HepG2 (cell line): ENCODE measurements at regions not wholly inside any gene's neighbourhood (a gene's known extent, or its start where the extent isn't known, plus 50 kb on each side); places are given as distances from the start of the nearest gene placed in this dataset.

Experiments used
- ATAC-seq: fragments of 200-7000 bp; cut with Tn5 transposase; 3 replicates; pipeline ENCODE4 v1.9.1; 2020; ENCODE audit warnings: mild to moderate bottlenecking, moderate library complexity
- BruUV-seq: library from RNA; stranded (reverse); fragments of 400-500 nt; replicated peaks from 2 replicates; lab custom pipeline; 2021; lab: Mats Ljungman, UMichigan
- CTCF ChIA-PET: fragments of 300-600 bp; formaldehyde crosslinking; extraction: SDS; loops from one replicate; lab custom pipeline; 2021; ENCODE audit warnings: low total read pairs, inconsistent platforms, low intra/inter-chr PET ratio; lab: Yijun Ruan, JAX
- POLR2A ChIA-PET: fragments of 350-600 bp; sonication (Branson Sonifier 250); formaldehyde crosslinking; loops from one replicate; lab custom pipeline; 2020; ENCODE audit warnings: antibody characterized with exemption, inconsistent platforms; lab: Yijun Ruan, JAX
- DNase-seq: peaks from one replicate; pipeline ENCODE4 v3.0.0-alpha.2; 2015; ENCODE audit warnings: low spot score
- FAIRE-seq: peaks from 3 replicates; lab custom pipeline; 2011; peaks lifted over from hg19 to GRCh38; lab: Jason Lieb, UNC
- H2AFZ ChIP-seq: one replicate; pipeline ENCODE4 v1.6.1; 2011; ENCODE audit warnings: low read length, inconsistent platforms
- H3K27ac ChIP-seq: fragments of 300-600 bp; 3 replicates; pipeline ENCODE4 v1.8.0; 2011; ENCODE audit warnings: mixed run types, mild to moderate bottlenecking, mixed read lengths, low read length, inconsistent platforms; ENCODE audit not compliant: insufficient read depth; ENCODE audit errors: extremely low read length
- H3K27me3 ChIP-seq, 2 experiments: fragments of 200-600 bp in 1 of 2; 2 replicates in 1 of 2; 3 replicates in 1 of 2; pipeline versions ENCODE4 v1.6.0 to v1.8.0; 2011; ENCODE audit warnings: low read length in 2 of 2, mild to moderate bottlenecking in 2 of 2, moderate library complexity in 2 of 2, inconsistent platforms in 1 of 2; ENCODE audit not compliant: insufficient read depth in 2 of 2, control insufficient read depth in 1 of 2
- H3K36me3 ChIP-seq, 2 experiments: fragments of 200-600 bp in 1 of 2; replicated peaks in 1 of 2; 2 replicates in 1 of 2; 3 replicates in 1 of 2; pipeline versions ENCODE4 v1.5.1 to v1.8.0; 2011; ENCODE audit warnings: low read length in 2 of 2, inconsistent platforms in 1 of 2; ENCODE audit not compliant: insufficient read depth in 2 of 2, control insufficient read depth in 1 of 2
- H3K4me1 ChIP-seq: 2 replicates; pipeline ENCODE4 v1.5.1; 2012; ENCODE audit warnings: low read length, inconsistent platforms; ENCODE audit not compliant: insufficient read depth
- H3K4me2 ChIP-seq: 2 replicates; pipeline ENCODE4 v1.6.0; 2011; ENCODE audit warnings: low read depth, low read length, inconsistent platforms
- H3K4me3 ChIP-seq, 3 experiments: fragments of 200-600 bp in 1 of 3; sonication (generic), shearing (Covaris generic) in 1 of 3; replicated peaks in 1 of 3; 2 replicates each; pipeline ENCODE4 v1.5.1; 2011 to 2016; ENCODE audit warnings: low read length in 3 of 3, inconsistent platforms in 2 of 3, low read depth in 2 of 3, mild to moderate bottlenecking in 2 of 3, control low read depth in 1 of 3, mixed read lengths in 1 of 3; ENCODE audit not compliant: insufficient read depth in 1 of 3
- H3K79me2 ChIP-seq: one replicate; pipeline ENCODE4 v1.6.1; 2011; ENCODE audit warnings: low read length, inconsistent platforms; ENCODE audit not compliant: insufficient read depth
- H3K9ac ChIP-seq: 2 replicates; pipeline ENCODE4 v1.6.0; 2011; ENCODE audit warnings: mild to moderate bottlenecking, low read depth, low read length, inconsistent platforms; ENCODE audit not compliant: insufficient read depth
- H3K9me3 ChIP-seq: 2 replicates; pipeline ENCODE4 v1.5.1; 2012; ENCODE audit warnings: mild to moderate bottlenecking, low read length
- H4K20me1 ChIP-seq: 2 replicates; pipeline ENCODE4 v1.6.0; 2011; ENCODE audit warnings: inconsistent platforms, mild to moderate bottlenecking, low read length, moderate library complexity; ENCODE audit not compliant: insufficient read depth
- ARNTL ChIP-seq: sonication (generic); formaldehyde crosslinking; IDR thresholded peaks from 2 replicates; pipeline ENCODE4 v1.4.0; 2020; ENCODE audit warnings: mild to moderate bottlenecking, missing genetic modification reagents
- BCL3 ChIP-seq: sonication (generic); formaldehyde crosslinking; IDR thresholded peaks from 2 replicates; pipeline ENCODE4 v1.5.1; 2020; ENCODE audit warnings: mild to moderate bottlenecking, missing genetic modification reagents, moderate library complexity
- CC2D1A ChIP-seq: sonication (generic); formaldehyde crosslinking; IDR thresholded peaks from 2 replicates; pipeline ENCODE4 v1.8.1; 2023; ENCODE audit warnings: mild to moderate bottlenecking, missing genetic modification reagents
- E2F1 ChIP-seq: sonication (generic); formaldehyde crosslinking; IDR thresholded peaks from 2 replicates; pipeline ENCODE4 v1.5.0; 2020; ENCODE audit warnings: missing genetic modification reagents
- ESRRA ChIP-seq: sonication (generic); formaldehyde crosslinking; IDR thresholded peaks from 2 replicates; pipeline ENCODE4 v1.5.1; 2020; ENCODE audit warnings: mild to moderate bottlenecking, low read depth, missing genetic modification reagents
- GMEB2 ChIP-seq: IDR thresholded peaks from 2 replicates; pipeline ENCODE4 v1.6.1; 2016; ENCODE audit warnings: missing biosample characterization, missing genetic modification reagents, low read depth
- MAZ ChIP-seq, 2 experiments: sonication (generic) in 1 of 2; formaldehyde crosslinking in 1 of 2; IDR thresholded peaks; 2 replicates each; pipeline versions ENCODE4 v1.5.0 to v1.6.1; 2012 to 2020; ENCODE audit warnings: low read depth in 2 of 2, mild to moderate bottlenecking in 2 of 2, borderline replicate concordance in 1 of 2, improper control_type of control experiment in 1 of 2, low read length in 1 of 2, missing genetic modification reagents in 1 of 2, moderate library complexity in 1 of 2
- SMYD3 ChIP-seq: sonication (generic); formaldehyde crosslinking; IDR thresholded peaks from 2 replicates; pipeline ENCODE4 v1.8.1; 2023; ENCODE audit warnings: mild to moderate bottlenecking, missing genetic modification reagents
- TCF7L2 ChIP-seq: IDR thresholded peaks from 2 replicates; pipeline ENCODE4 v1.6.1; 2011; ENCODE audit warnings: mild to moderate bottlenecking, low read depth, low read length, moderate library complexity
- TEAD3 ChIP-seq: optimal IDR thresholded peaks from 2 replicates; pipeline ENCODE3; 2016; ENCODE audit warnings: borderline replicate concordance
- TRAFD1 ChIP-seq: sonication (generic); formaldehyde crosslinking; IDR thresholded peaks from 2 replicates; pipeline ENCODE4 v1.5.1; 2020; ENCODE audit warnings: missing genetic modification reagents, mild to moderate bottlenecking, borderline replicate concordance
- ZNF180 ChIP-seq: sonication (generic); formaldehyde crosslinking; IDR thresholded peaks from 2 replicates; pipeline ENCODE4 v1.4.0; 2020; ENCODE audit warnings: low read depth, missing genetic modification reagents, borderline replicate concordance
- ZNF264 ChIP-seq: sonication (generic); formaldehyde crosslinking; IDR thresholded peaks from 2 replicates; pipeline ENCODE4 v1.4.0; 2020; ENCODE audit warnings: missing genetic modification reagents
- ZNF576 ChIP-seq: sonication (generic); formaldehyde crosslinking; IDR thresholded peaks from 2 replicates; pipeline ENCODE4 v1.4.0; 2020; ENCODE audit warnings: mild to moderate bottlenecking, missing genetic modification reagents
- ZNF615 ChIP-seq: sonication (generic); formaldehyde crosslinking; IDR thresholded peaks from 2 replicates; pipeline ENCODE4 v1.5.0; 2020; ENCODE audit warnings: mild to moderate bottlenecking, missing genetic modification reagents, borderline replicate concordance
- ZNF816 ChIP-seq: sonication (generic); formaldehyde crosslinking; IDR thresholded peaks from 2 replicates; pipeline ENCODE4 v1.8.0; 2022; ENCODE audit warnings: missing genetic modification reagents, mild to moderate bottlenecking, borderline replicate concordance
- WGBS: methylation state at CpG from one replicate; pipeline ENCODE4 v1.1.6; 2017; ENCODE audit warnings: low lambda C conversion rate; 5-methylcytosine and 5-hydroxymethylcytosine counted together
- in situ Hi-C: cut with HindIII; loops from 2 replicates; pipeline ENCODE4 v1.10.0; 2017; ENCODE audit warnings: low pct_unique_long_range_greater_than_20kb; ENCODE audit not compliant: extremely low pct_ligation_motif_present
- intact Hi-C: fragments of 100-400 bp; cut with micrococcal nuclease; formaldehyde crosslinking; loops from one replicate; pipeline ENCODE4 v1.10.0; 2022; ENCODE audit not compliant: unreplicated experiment

- TF ChIP-seq ZNF576 (no peak), BCL3 (CRISPR knock-in tag) (no peak), GMEB2 (CRISPR knock-in tag) (no peak), ZNF180 (CRISPR knock-in tag) (no peak)
Observed at GRCh38 chr12:29847246-29847645, 63.5 kb upstream of the TMTC1 start (continued).

GRCh38 chr12:29844667-29845066 is 60.9 kb upstream of the TMTC1 start:
- in situ Hi-C loops (no loop called here), intact Hi-C loops (no loop called here)
- no peaks in the 10 kb centered on the region for H3K4me1 ChIP-seq
- no peaks in the 10 kb centered on the region for H3K36me3 ChIP-seq
- no peak overlapping the region for H3K9ac ChIP-seq
- peaks cover 14% of the 10 kb centered on the region for H3K9me3 ChIP-seq
- H4K20me1 ChIP-seq = no peaks in the 10 kb centered on the region
- ATAC-seq (no peak), FAIRE-seq (no peak), DNase-seq (no peak)
- ChIA-PET POLR2A (no interaction called here), CTCF (no interaction called here)
- no peaks in the 10 kb centered on the region for H3K79me2 ChIP-seq
- 0% methylated on average over 2 of the region's 2 CpGs for WGBS
- no peak overlapping the region for H3K4me2 ChIP-seq
- H3K4me3 ChIP-seq = no peak overlapping the region
- BruUV-seq = no TSS peak
- no peak overlapping the region for H3K27ac ChIP-seq
- no peak overlapping the region for H2AFZ ChIP-seq
- no peaks in the 10 kb centered on the region for H3K27me3 ChIP-seq
- TF ChIP-seq ZNF615 (CRISPR knock-in tag) = no peak
- TF ChIP-seq ARNTL = no peak
- TF ChIP-seq ESRRA = no peak
- no peak for TF ChIP-seq ZNF816 (CRISPR knock-in tag)
- TF ChIP-seq TCF7L2 = no peak
- TF ChIP-seq CC2D1A (CRISPR knock-in tag) = no peak
- no peak for TF ChIP-seq TEAD3 (CRISPR knock-in tag)
- no peak for TF ChIP-seq ZNF264
- no peak for TF ChIP-seq E2F1
- TF ChIP-seq MAZ (IDR thresholded peaks at IDR 0.05; ENCODE audit: borderline replicate concordance, low read depth, low read length) = no peak
- TF ChIP-seq MAZ (CRISPR knock-in tag; IDR thresholded peaks at IDR 0.05; ENCODE audit: low read depth) = no peak
- TF ChIP-seq TRAFD1 = no peak
- no peak for TF ChIP-seq SMYD3 (CRISPR knock-in tag)
